GM18909 (cell line): ENCODE measurements at regions not wholly inside any gene's neighbourhood (a gene's known extent, or its start where the extent isn't known, plus 50 kb on each side); places are given as distances from the start of the nearest gene placed in this dataset.
"Not testable (repeated sequence)": the region's sequence is repeated elsewhere in the genome, so short reads cannot be mapped to it uniquely, and the experiment has no call there.

Experiments
- ATAC-seq: cut with Tn5 transposase; IDR thresholded peaks from one replicate; pipeline ENCODE4 v1.9.1; 2021; ENCODE audit warnings: mild to moderate bottlenecking; ENCODE audit not compliant: unreplicated experiment, poor library complexity

DNA sequence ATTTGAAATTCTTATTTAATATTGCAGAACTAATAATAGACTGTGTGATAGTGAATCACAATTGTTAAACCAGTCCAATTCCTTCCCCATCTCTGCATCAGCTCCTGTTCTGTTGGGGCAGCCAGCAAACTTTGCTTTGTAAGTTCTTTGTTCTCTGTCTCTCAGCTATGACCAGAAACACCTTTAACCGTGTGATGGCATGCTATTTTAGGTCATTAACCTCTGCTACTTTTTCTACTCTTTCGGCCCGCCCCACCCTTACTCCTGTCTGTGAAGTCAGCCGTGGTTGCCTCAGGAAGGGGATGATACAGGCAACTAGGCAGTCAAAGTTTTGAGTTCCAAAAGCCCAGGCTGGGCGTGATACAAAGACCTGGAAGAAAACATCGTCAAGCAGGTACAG, 51.3 kb upstream of the EGFL6 start:
- ATAC-seq, result no peak

DNA sequence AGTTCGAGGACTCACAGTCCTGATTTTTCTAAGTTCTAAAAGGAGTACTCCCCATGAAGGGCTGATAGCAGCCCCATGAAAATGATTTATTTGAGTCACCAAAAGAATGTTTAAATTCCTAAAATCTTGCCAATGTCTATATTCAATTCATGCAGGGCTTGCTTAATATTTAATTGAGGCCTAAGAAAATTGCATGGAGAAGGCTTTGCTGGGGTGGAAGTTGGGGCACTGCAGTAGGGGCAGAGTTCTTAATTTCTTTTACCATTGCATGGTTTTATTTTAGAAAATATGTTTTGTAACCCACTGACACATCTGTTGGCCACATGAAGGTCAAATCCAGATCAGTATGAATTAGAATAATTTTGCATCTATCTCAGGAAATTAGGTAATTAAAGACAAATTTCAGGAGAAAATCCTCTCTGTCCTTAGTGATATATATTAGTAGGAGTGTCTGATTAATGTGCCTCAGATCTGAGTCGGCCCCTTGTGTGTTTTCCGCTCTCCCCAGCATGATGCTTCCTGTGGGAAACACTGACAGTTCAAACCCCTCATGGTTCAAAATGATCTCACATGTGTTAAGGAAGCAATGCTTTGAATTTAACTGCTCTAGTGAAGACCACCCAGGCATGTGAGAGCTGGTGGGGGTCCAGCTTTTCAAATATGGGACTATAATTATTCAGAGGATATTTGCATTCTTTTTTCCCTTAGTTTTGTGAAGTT, 54.0 kb upstream of the EGFL6 start:
- ATAC-seq, result no peak

DNA sequence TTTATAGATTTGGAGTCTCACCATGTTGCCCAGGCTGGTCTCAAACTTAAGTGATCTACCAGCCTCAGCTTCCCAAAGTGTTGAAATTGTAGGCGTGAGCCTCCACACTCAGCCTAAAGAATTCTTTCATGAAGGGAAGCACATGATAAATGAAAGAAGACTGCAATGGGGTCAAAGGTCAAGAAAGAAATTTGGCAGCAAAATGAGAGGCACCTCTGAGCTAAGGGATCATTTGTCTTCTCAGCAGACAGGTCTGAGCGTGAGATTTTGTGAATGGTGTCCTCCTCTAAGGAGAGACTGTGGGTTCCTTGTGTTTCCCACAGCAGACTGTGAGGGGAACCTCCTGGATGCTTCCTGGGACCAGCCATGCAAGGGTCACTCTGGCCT, 57.5 kb upstream of the EGFL6 start:
- no peak for ATAC-seq

DNA sequence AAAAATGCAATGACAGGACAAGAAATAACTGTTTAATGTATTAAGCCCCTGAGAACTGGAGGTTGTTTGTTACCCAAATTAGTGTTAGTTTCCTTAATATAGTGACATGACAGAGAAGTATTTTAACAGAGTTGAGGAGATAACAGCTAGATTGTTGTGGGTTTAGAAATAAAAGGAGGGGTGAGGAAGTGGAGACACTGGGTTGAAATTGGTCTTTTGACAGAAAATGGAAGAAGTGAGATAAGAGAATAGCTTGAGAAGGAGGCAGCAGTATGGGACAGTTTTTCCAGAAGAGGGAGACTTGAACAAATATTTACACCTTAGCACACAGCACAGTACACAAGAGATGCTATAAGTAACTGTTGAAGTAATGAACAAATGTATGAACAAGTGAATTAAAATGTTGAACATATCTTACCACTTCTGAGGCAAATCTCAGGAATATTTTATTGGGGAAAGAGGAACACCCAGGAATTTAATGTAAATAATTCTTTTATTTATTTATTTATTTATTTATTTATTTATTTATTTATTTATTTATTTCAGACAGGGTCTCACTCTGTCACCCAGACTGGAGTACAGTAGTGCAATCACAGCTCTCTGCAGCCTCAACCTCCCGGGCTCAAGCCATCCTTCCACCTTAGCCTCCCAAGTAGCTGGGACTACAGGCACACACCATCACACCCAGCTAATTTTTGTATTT, 58.0 kb upstream of the EGFL6 start:
- no peak for ATAC-seq

DNA sequence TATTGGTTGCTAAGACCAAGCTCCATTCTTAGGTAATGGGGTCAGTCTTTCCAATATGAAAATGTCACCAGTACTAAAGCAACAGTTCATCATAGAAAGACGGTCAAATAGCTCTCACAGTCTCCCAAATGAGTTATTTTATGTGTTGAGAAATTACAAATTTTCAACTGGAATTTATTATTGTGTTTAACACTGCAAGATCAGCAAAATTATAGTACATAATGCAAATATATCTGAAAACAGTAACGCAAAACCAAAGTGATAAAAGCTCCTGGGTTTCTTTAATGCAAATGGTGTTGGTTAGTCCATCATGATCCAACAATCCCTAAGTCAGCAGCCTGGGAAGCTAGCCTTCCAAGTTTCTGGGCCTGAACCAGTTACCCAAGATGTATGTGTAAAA, 61.5 kb upstream of the EGFL6 start:
- ATAC-seq, result no peak

DNA sequence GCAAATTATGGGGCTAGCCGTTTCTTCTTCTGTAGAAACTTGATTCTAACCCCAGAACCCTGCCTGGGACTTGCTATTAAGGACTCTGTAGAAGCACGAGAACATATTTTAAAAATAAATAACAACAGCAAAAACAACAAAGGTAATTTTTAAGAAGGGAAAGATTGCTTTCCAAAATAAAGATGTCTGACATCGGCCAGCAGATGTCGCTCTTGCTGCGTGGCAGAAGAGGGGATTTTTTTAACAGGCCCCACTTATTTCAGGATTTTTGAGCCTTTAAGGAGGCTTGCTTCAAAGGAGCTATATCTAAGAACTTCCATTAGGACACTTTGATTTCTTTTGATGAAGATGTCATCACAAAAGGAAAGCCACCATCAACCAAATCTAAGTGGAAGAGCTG, 62.8 kb upstream of the EGFL6 start:
- ATAC-seq, result no peak

DNA sequence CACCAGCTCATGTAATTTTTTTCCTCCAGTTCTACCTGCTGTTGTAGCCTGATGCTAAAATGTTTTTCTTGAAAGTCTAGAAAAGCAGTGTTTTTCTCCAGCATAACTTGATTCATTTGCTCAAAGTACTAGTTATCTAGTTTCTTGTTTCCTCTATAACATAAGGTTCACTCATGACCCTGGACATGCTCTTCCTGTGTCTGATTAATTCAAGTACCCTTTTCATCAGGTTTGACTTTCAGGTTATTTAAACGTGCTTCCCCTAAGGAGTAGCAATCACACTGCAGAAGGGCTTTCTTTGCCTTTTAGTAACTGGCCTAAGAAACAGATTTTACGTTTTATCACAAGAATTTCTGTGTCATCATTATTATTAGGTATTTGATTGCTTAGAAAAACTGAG, 66.8 kb upstream of the EGFL6 start:
- ATAC-seq, result no peak

DNA sequence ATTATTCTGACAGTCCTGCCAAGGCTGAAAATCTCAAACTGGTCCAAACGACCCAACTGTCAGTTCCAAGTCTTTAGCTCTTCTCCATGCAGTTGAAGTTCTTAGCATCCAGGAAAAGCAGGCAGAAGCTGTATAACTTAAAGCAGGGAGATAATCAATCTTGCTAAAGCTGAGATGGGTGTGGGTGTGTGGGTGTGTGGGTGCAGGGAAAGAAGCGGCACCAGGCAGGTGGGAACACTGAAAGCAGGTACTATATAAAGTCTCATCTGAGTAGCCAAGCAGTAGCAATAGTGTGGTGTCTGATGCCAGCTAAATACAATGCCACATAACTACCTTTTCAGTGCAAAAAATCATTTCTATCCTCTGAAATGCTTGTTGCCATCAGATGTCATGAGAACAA, 69.7 kb upstream of the EGFL6 start:
- ATAC-seq, result no peak

DNA sequence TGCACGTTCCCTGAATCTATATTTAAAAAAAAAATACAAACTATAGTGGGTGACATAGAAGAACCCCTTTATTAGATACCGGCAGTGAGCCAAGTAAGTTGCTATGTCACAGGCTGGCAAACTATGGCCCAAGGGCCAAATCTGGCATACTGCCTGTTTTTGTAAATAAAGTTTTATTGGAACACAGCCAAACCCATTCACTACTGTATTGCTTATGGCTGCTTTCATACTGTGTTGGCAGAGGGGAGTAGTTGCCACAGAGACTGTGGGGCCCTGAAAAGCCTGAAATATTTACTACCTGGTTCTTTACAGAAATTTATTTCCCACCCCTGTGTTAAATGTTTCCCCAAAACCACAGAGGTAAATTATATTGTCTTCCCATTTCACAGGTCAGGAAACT, 71.2 kb upstream of the EGFL6 start:
- no peak for ATAC-seq

DNA sequence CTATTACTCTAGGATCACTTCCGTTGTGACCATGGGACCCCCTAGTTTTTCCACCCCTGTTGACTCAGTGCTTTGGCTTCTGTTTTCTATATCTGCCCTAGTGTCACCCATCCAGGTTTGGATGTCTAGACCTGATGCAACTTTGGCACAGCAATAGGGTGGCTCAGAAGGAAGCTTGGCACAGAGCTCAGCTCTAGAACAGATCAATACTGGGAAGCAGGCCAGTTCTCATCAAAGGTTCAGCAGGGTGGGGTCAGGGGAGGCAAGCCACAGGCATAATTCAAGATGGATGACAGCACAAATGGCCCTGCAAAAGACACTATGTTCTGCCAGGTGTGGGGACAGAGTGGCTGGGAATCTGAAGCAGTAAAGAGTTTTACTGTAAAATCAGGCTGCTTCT, 74.2 kb upstream of the EGFL6 start:
- no peak for ATAC-seq

DNA sequence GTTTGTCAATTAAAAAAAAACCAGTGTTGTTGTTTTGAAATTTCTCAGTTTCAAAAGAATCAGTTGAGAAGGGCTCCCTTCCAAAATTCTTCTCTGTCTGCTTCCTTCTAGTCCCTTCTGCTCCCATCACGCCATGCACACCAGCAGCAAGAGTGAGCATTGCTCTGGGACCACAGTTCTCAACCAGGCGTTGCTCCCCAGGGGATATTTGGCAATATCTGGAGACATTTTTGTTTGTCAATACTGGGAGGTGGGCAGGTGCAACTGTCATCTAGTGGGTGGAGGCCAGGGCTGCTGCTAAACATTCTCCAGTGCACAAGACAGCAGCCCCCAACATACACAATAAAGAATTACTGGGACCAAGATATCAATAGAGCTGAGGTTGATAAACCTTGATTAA, 74.8 kb upstream of the EGFL6 start:
- ATAC-seq, result no peak

DNA sequence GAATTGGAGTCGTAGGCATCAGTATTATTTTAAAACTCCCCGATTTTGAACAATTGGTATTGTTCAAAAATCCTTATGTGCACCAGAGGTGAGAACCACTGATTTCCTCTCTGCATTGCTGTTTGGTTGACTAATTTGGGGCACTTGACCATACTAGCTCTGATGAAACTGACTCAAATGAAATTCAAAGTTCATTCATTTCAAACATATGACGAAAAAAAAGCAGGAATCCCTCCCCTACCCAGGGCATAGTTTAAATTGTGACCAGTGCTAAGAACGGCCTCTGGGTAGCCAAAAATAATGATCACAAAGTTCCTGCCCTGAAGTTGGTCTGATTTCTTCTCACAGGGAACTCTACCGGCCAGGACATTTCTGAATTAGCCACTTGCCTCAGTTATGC, 75.7 kb upstream of the EGFL6 start:
- no peak for ATAC-seq

DNA sequence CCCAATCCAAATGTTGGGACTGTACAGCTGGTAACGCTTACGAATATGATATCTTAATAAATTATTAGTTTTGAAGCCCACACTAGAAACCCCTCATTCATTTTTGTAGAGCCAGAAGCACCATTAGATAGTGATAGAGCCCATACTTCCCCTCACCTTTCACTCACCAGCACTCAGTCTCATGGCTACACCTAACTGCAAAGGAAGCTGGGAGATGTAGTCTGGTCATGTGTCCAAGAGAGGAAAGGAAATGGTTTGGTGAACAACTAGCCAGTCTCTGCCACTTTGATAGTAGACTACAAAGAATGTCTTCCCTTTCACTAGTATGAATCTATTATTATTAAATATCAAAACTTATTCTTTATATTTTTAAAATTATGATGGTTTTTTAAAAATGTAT, 77.1 kb upstream of the EGFL6 start:
- ATAC-seq, result no peak

DNA sequence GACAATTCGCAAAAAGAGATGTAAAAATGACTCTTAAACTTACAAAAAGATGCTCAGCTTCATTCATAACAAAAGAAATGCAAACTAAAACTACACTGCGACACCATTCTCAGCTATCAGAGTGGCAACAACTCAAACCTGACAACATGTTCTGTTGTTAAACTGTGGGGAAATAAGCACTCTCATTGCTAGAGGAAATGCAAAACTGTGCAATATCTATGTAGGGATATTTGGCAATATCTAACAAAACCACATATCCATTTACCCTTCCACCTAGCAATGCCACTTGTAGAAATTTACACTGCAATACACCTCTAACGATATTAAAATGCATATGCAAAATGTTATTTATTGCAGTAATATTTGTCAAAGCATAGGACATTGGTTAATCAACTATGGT, 78.3 kb upstream of the EGFL6 start:
- ATAC-seq, result no peak

DNA sequence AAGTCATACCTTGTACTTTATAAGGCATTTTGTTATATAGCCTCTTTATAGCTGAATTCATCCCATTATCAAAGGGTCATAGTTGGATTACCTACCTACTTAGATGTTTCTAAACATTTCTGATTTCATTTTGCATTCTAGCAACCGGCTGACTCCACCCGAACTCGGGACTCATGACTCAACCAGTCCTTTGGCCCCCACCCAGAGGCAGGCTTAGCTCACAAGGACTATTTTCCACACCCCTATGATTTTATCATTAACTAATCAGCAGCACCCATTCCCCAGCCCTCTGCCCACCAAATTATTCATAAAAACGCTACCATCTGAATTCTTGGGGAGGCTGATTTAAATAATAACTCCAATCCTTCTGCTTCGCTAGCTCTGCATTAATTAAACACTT, 79.9 kb upstream of the EGFL6 start:
- ATAC-seq, result no peak

DNA sequence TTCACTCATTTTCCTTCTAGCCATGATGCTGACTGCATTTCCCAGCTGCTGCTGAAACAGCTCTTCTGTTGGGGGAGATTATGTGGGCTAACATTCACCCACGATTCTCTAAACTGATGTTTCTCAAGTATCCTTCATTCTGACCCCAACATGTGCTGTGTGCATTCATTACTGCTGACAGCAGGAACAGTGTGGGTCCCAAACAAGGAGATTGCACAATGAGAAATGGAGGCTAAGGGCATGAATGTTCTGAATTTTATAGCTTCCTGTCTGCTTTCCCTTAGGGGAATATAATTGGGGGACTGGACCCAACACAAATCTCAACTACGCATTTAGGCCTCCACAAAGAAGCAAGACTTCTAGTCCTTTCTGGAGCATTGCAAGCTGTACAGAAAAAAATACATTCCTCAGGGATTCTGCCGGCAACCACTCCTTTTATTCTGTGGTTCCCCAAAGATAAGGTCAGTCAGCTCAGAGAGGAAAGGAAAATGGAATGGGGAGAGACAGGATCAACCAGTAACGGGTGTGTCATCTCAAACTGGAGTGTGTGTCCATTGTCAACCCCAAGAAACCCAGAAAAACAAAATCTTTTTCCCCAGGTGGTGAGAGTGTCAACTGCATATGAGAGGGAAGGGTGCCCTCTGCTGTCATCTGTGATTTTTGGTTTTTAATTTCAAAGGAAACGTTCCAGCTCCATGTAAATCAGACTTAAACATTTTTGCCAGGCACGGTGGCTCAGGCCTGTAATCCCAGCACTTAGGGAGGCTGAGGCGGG, 81.5 kb upstream of the EGFL6 start:
- peak; percentile 56 for ATAC-seq

DNA sequence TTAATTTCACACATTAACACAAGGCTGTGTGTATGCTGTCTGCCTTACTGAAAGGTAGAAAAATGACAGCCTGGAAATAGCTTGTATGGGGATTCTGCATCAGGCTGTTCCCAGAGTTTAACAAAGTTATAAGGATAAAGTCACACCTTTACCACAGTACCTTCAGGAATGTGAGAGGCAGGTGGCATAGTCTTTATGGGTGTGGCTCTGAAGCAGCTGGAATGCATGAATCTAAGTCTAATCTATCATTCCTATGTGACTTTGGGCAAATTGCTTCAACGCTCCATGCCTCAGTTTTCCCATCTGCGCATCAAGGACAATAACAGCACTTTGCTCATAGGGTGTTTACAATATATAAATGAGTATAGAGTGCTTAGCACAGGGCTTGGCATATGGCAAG, 84.2 kb upstream of the EGFL6 start:
- no peak for ATAC-seq

DNA sequence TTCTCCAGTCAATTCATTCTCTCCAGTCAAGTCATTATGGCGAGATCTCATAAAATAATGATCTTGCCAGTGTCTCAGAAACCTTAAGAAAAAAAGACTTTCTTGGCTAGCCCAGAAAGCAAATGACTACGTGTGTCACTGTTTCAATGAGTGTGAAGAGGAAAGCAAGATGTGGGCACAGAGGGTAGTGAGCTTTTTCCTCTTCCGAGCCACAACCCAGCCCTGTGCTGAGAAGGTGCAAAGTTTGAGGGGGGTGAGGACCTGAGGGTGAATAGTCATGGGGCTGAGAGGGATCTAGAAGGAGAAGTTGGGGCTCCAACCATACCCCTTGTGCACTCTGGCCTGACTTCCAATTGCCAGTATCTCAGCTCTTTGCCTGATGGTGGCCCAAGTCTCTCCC, 85.6 kb upstream of the EGFL6 start:
- ATAC-seq, result no peak

DNA sequence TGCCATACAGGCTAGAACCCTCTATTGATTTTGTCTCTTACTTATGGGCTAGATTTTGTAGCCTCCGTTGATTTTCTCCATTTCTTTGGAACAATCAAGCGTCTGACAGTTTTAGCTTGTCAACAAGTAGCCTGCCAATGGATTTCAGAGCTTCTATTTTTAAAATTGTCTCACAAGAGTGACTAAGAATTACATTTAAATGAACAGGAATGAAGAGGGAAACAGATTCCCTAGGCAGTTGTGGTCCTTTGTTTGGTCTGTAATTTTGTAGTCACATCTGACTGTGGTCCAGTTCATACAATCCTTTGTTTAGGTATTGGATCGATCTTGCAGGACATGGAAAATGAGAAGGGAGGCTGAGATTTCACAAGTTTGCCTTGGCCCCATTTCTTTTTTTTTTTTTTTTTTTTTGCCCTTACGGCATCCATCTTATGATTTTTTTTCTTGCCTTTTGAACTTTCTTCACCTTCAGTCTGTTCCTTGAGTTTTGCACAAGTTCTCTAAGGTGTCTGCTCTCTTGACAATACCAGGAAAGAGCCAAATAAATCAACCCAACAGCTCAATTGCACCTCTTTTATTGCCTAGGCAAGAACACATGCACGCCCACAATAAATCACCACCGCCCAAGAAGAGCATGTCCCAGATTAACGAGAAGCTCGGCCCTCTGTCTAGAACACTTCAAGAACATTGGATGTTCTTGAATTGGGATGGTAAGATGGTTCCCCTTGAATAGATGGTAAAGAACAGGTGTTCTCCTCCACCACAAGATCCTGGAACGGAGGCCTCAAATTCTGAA, 86.5 kb upstream of the EGFL6 start:
- no peak for ATAC-seq

DNA sequence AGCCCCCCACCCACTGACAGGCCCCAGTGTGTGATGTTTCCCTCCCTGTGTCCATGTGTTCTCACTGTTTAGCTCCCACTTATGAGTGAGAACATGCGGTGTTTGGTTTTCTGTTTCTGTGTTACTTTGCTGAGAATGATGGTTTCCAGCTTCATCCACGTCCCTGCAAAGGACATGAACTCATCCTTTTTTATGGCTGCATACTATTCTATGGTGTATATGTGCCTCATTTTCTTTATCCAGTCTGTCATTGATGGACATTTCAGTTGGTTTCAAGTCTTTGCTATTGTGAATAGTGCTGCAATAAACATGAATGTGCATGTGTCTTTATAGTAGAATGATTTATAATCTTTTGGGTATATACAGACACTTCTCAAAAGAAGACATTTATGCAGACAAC, 88.6 kb upstream of the EGFL6 start:
- not testable (repeated sequence) for ATAC-seq

DNA sequence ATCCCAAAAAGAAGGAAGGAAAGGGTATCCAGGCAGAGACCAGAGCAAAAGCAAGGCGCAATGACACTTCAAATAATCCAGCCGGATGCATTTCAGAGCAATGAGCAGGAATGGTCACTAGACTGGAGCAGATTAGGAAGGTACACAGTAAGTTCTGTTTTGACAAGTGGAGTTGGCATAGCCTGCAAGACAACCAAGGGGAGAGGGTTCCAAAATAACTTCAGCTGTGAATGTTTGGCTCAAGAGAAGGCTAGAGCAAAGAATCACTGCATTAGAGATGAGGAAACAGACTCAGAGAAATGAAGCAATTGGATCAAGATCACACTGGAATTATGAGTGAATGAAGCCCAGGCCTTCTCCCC, 90.0 kb upstream of the EGFL6 start:
- no peak for ATAC-seq
